ENCODE measurements at regions not wholly inside any gene's neighbourhood (a gene's known extent, or its start where the extent isn't known, plus 50 kb on each side); places are given as distances from the start of the nearest gene placed in this dataset.

- H3K27ac ChIP-seq (ENCODE audit: insufficient read depth in 1 of 2, low read depth in 1 of 2, low read length in 2 of 2, poor library complexity in 1 of 2, severe bottlenecking in 2 of 2), result no peak overlapping the region
Observed at GRCh38 chrX:16222151-16222550, 54.9 kb downstream of the MAGEB17 start.

GRCh38 chrX:16223385-16223784 lies 56.1 kb downstream of the MAGEB17 start:
- Histone ChIP-seq H3K36me3 (ENCODE audit: control insufficient read depth in 4 of 4, insufficient read depth in 4 of 4, low read length in 3 of 4) (no peaks in the 10 kb centered on the region), H3K4me1 (ENCODE audit: control extremely low read depth in 1 of 4, control insufficient read depth in 4 of 4, insufficient read depth in 4 of 4, low read length in 3 of 4) (no peaks in the 10 kb centered on the region), H3K4me3 (ENCODE audit: control insufficient read depth in 1 of 7, extremely low read depth in 1 of 7, insufficient read depth in 4 of 7, low read depth in 2 of 7, low read length in 6 of 7) (no peak overlapping the region), H3K9me3 (ENCODE audit: control extremely low read depth in 1 of 5, control insufficient read depth in 4 of 5, insufficient read depth in 2 of 5, low read depth in 1 of 5, low read length in 4 of 5) (peaks cover 0 to 10% (median 0%) of the 10 kb centered on the region in 5 experiments), H3K27me3 (replicated peaks in 2 of 5; ENCODE audit: control insufficient read depth in 4 of 5, insufficient read depth in 5 of 5, low read length in 4 of 5) (peaks cover 0 to 11% (median 0%) of the 10 kb centered on the region in 5 experiments), H3K27ac (ENCODE audit: insufficient read depth in 1 of 2, low read depth in 1 of 2, low read length in 2 of 2, poor library complexity in 1 of 2, severe bottlenecking in 2 of 2) (no peak overlapping the region)
- ChIA-PET CTCF (no interaction called here), POLR2A (no interaction called here)
- no peak for DNase-seq
- 100% methylated on average over 1 of the region's 1 CpG for WGBS (ENCODE audit: insufficient coverage)

More at GRCh38 chrX:16222151-16222550, 54.9 kb downstream of the MAGEB17 start:
- POLR2A ChIA-PET, result no interaction called here
- Histone ChIP-seq H3K9me3 (ENCODE audit: control extremely low read depth in 1 of 5, control insufficient read depth in 4 of 5, insufficient read depth in 2 of 5, low read depth in 1 of 5, low read length in 4 of 5) (peaks cover 0 to 10% (median 0%) of the 10 kb centered on the region in 5 experiments), H3K36me3 (ENCODE audit: control insufficient read depth in 4 of 4, insufficient read depth in 4 of 4, low read length in 3 of 4) (no peaks in the 10 kb centered on the region), H3K27me3 (replicated peaks in 2 of 5; ENCODE audit: control insufficient read depth in 4 of 5, insufficient read depth in 5 of 5, low read length in 4 of 5) (peaks cover 0 to 11% (median 0%) of the 10 kb centered on the region in 5 experiments), H3K4me1 (ENCODE audit: control extremely low read depth in 1 of 4, control insufficient read depth in 4 of 4, insufficient read depth in 4 of 4, low read length in 3 of 4) (no peaks in the 10 kb centered on the region), H3K4me3 (ENCODE audit: control insufficient read depth in 1 of 7, extremely low read depth in 1 of 7, insufficient read depth in 4 of 7, low read depth in 2 of 7, low read length in 6 of 7) (no peak overlapping the region)
- CTCF ChIA-PET, result no interaction called here
- DNase-seq, result no peak

GRCh38 chrX:16239211-16239610 lies 71.9 kb downstream of the MAGEB17 start:
- H3K9me3 ChIP-seq (ENCODE audit: control extremely low read depth in 1 of 5, control insufficient read depth in 4 of 5, insufficient read depth in 2 of 5, low read depth in 1 of 5, low read length in 4 of 5), result no peaks in the 10 kb centered on the region
- no peaks in the 10 kb centered on the region for H3K27me3 ChIP-seq (replicated peaks in 2 of 5; ENCODE audit: control insufficient read depth in 4 of 5, insufficient read depth in 5 of 5, low read length in 4 of 5)
- H3K4me3 ChIP-seq (ENCODE audit: control insufficient read depth in 1 of 7, extremely low read depth in 1 of 7, insufficient read depth in 4 of 7, low read depth in 2 of 7, low read length in 6 of 7), result no peak overlapping the region
- no peaks in the 10 kb centered on the region for H3K36me3 ChIP-seq (ENCODE audit: control insufficient read depth in 4 of 4, insufficient read depth in 4 of 4, low read length in 3 of 4)
- no peak overlapping the region for H3K27ac ChIP-seq (ENCODE audit: insufficient read depth in 1 of 2, low read depth in 1 of 2, low read length in 2 of 2, poor library complexity in 1 of 2, severe bottlenecking in 2 of 2)
- WGBS (ENCODE audit: insufficient coverage), result 93% methylated on average over 3 of the region's 4 CpGs
- DNase-seq, result no peak
- H3K4me1 ChIP-seq (ENCODE audit: control extremely low read depth in 1 of 4, control insufficient read depth in 4 of 4, insufficient read depth in 4 of 4, low read length in 3 of 4), result no peaks in the 10 kb centered on the region
- ChIA-PET CTCF (no interaction called here), POLR2A (no interaction called here)

DNA sequence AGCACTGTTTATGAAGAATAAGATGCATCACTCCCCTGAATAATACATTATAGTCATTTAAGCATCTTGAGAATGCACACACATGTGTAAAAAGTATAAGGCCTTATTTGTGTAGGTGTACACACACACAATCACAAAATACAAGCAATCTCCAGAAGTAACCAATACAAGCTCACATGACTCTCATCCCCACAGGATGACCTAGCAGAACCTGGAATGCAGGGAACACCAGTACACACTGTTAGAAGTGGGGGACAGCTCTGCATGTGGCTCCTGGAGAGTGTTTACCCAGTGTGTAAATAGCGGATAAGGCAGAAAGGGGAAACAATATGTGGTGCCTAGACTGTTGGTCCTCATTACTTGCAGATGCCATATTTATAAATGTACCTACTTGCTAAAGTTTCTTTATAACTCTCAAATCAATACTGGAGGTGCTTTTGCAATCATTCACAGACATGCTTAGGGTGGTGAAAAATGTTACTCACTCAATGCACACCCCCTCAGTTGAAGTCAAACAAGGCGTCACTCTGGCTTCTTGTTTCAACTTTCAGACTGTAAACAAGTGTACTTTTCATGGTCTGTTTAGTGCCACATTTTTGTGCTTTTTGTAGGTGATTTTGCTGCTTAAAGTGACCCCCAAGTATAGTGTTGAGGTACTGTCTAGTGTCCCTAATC lies 73.1 kb downstream of the MAGEB17 start:
- no peaks in the 10 kb centered on the region for H3K27me3 ChIP-seq (replicated peaks in 2 of 5; ENCODE audit: control insufficient read depth in 4 of 5, insufficient read depth in 5 of 5, low read length in 4 of 5)
- 100% methylated on average over 1 of the region's 2 CpGs for WGBS (ENCODE audit: insufficient coverage)
- no peaks in the 10 kb centered on the region for H3K9me3 ChIP-seq (ENCODE audit: control extremely low read depth in 1 of 5, control insufficient read depth in 4 of 5, insufficient read depth in 2 of 5, low read depth in 1 of 5, low read length in 4 of 5)
- H3K4me3 ChIP-seq (ENCODE audit: control insufficient read depth in 1 of 7, extremely low read depth in 1 of 7, insufficient read depth in 4 of 7, low read depth in 2 of 7, low read length in 6 of 7), result no peak overlapping the region
- DNase-seq, result no peak
- no peak overlapping the region for H3K27ac ChIP-seq (ENCODE audit: insufficient read depth in 1 of 2, low read depth in 1 of 2, low read length in 2 of 2, poor library complexity in 1 of 2, severe bottlenecking in 2 of 2)
- POLR2A ChIA-PET, result no interaction called here
- CTCF ChIA-PET, result no interaction called here
- no peaks in the 10 kb centered on the region for H3K4me1 ChIP-seq (ENCODE audit: control extremely low read depth in 1 of 4, control insufficient read depth in 4 of 4, insufficient read depth in 4 of 4, low read length in 3 of 4)
- no peaks in the 10 kb centered on the region for H3K36me3 ChIP-seq (ENCODE audit: control insufficient read depth in 4 of 4, insufficient read depth in 4 of 4, low read length in 3 of 4)

GRCh38 chrX:16240968-16241367 lies 73.7 kb downstream of the MAGEB17 start:
- ChIA-PET POLR2A (no interaction called here), CTCF (no interaction called here)
- peaks cover 0 to under 1% (median 0%) of the 10 kb centered on the region in 5 experiments for H3K9me3 ChIP-seq (ENCODE audit: control extremely low read depth in 1 of 5, control insufficient read depth in 4 of 5, insufficient read depth in 2 of 5, low read depth in 1 of 5, low read length in 4 of 5)
- H3K4me1 ChIP-seq (ENCODE audit: control extremely low read depth in 1 of 4, control insufficient read depth in 4 of 4, insufficient read depth in 4 of 4, low read length in 3 of 4), result no peaks in the 10 kb centered on the region
- no peak overlapping the region for H3K4me3 ChIP-seq (ENCODE audit: control insufficient read depth in 1 of 7, extremely low read depth in 1 of 7, insufficient read depth in 4 of 7, low read depth in 2 of 7, low read length in 6 of 7)
- no peak overlapping the region for H3K27ac ChIP-seq (ENCODE audit: insufficient read depth in 1 of 2, low read depth in 1 of 2, low read length in 2 of 2, poor library complexity in 1 of 2, severe bottlenecking in 2 of 2)
- no peaks in the 10 kb centered on the region for H3K27me3 ChIP-seq (replicated peaks in 2 of 5; ENCODE audit: control insufficient read depth in 4 of 5, insufficient read depth in 5 of 5, low read length in 4 of 5)
- H3K36me3 ChIP-seq (ENCODE audit: control insufficient read depth in 4 of 4, insufficient read depth in 4 of 4, low read length in 3 of 4), result no peaks in the 10 kb centered on the region
- DNase-seq, result no peak

DNA sequence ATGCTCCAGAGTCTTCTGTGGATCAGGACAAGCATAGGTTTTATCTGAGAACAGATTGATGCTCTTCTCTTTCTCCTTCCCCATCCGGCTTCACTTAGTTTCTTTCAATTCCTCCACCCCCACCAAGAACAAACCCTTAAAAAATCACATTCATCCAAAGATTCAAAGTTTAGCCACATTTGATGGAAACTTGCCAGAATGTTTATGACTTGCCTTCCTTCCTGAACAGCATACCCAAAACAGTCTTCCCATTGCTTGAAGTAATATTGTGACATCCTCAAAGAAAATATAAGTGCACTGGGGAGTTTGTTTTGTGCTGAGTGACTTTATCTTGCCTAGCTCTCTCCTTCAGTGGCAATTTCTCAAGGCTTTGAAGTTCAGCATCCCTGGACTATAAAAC lies 83.0 kb downstream of the MAGEB17 start:
- H3K9me3 ChIP-seq (ENCODE audit: control extremely low read depth in 1 of 5, control insufficient read depth in 4 of 5, insufficient read depth in 2 of 5, low read depth in 1 of 5, low read length in 4 of 5), result peaks cover 0 to 1% (median 0%) of the 10 kb centered on the region in 5 experiments

GRCh38 chrX:16251782-16252181 lies 84.5 kb downstream of the MAGEB17 start:
- ChIA-PET POLR2A (no interaction called here), CTCF (no interaction called here)
- 84% methylated on average over 4 of the region's 4 CpGs for WGBS (ENCODE audit: insufficient coverage)
- no peaks in the 10 kb centered on the region for H3K36me3 ChIP-seq (ENCODE audit: control insufficient read depth in 4 of 4, insufficient read depth in 4 of 4, low read length in 3 of 4)
- H3K27me3 ChIP-seq (replicated peaks in 2 of 5; ENCODE audit: control insufficient read depth in 4 of 5, insufficient read depth in 5 of 5, low read length in 4 of 5), result peaks cover 0 to 29% (median 0%) of the 10 kb centered on the region in 5 experiments
- no peak overlapping the region for H3K4me3 ChIP-seq (ENCODE audit: control insufficient read depth in 1 of 7, extremely low read depth in 1 of 7, insufficient read depth in 4 of 7, low read depth in 2 of 7, low read length in 6 of 7)
- no peaks in the 10 kb centered on the region for H3K4me1 ChIP-seq (ENCODE audit: control extremely low read depth in 1 of 4, control insufficient read depth in 4 of 4, insufficient read depth in 4 of 4, low read length in 3 of 4)
- H3K9me3 ChIP-seq (ENCODE audit: control extremely low read depth in 1 of 5, control insufficient read depth in 4 of 5, insufficient read depth in 2 of 5, low read depth in 1 of 5, low read length in 4 of 5), result no peaks in the 10 kb centered on the region
- no peak overlapping the region for H3K27ac ChIP-seq (ENCODE audit: insufficient read depth in 1 of 2, low read depth in 1 of 2, low read length in 2 of 2, poor library complexity in 1 of 2, severe bottlenecking in 2 of 2)
- no peak for DNase-seq

More for the DNA sequence above, 83.0 kb downstream of the MAGEB17 start:
- H3K27ac ChIP-seq (ENCODE audit: insufficient read depth in 1 of 2, low read depth in 1 of 2, low read length in 2 of 2, poor library complexity in 1 of 2, severe bottlenecking in 2 of 2), result no peak overlapping the region
- H3K4me1 ChIP-seq (ENCODE audit: control extremely low read depth in 1 of 4, control insufficient read depth in 4 of 4, insufficient read depth in 4 of 4, low read length in 3 of 4), result no peaks in the 10 kb centered on the region
- 100% methylated on average over 1 of the region's 1 CpG for WGBS (ENCODE audit: insufficient coverage)
- H3K27me3 ChIP-seq (replicated peaks in 2 of 5; ENCODE audit: control insufficient read depth in 4 of 5, insufficient read depth in 5 of 5, low read length in 4 of 5), result peaks cover 0 to 29% (median 0%) of the 10 kb centered on the region in 5 experiments
- H3K36me3 ChIP-seq (ENCODE audit: control insufficient read depth in 4 of 4, insufficient read depth in 4 of 4, low read length in 3 of 4), result no peaks in the 10 kb centered on the region
- DNase-seq, result no peak
- ChIA-PET POLR2A (no interaction called here), CTCF (no interaction called here)
- H3K4me3 ChIP-seq (ENCODE audit: control insufficient read depth in 1 of 7, extremely low read depth in 1 of 7, insufficient read depth in 4 of 7, low read depth in 2 of 7, low read length in 6 of 7), result no peak overlapping the region

Data from common myeloid progenitor, CD34-positive (primary cell).